Nephron progenitor cell (in vitro differentiated cells): ENCODE measurements at regions not wholly inside any gene's neighbourhood (a gene's known extent, or its start where the extent isn't known, plus 50 kb on each side); places are given as distances from the start of the nearest gene placed in this dataset.

ENCODE experiments used
- DNase-seq: peaks from one replicate; pipeline ENCODE4 v3.0.0; 2021
- H3K27ac Mint-ChIP-seq: 2 replicates; pipeline ENCODE4 v1.8.0; 2021; ENCODE audit warnings: mild to moderate bottlenecking, moderate library complexity, mixed read lengths
- H3K27me3 Mint-ChIP-seq: 2 replicates; pipeline ENCODE4 v1.8.0; 2021; ENCODE audit warnings: mild to moderate bottlenecking, low read depth, mixed read lengths; ENCODE audit not compliant: poor library complexity
- H3K36me3 Mint-ChIP-seq: 2 replicates; pipeline ENCODE4 v1.8.0; 2021; ENCODE audit warnings: low read depth, mixed read lengths
- H3K4me1 Mint-ChIP-seq: 2 replicates; pipeline ENCODE4 v1.8.0; 2021; ENCODE audit warnings: mixed read lengths
- H3K4me3 Mint-ChIP-seq: 2 replicates; pipeline ENCODE4 v1.8.0; 2021; ENCODE audit warnings: mild to moderate bottlenecking, moderate library complexity, mixed read lengths
- H3K9me3 Mint-ChIP-seq: 2 replicates; pipeline ENCODE4 v1.8.0; 2021; ENCODE audit warnings: mild to moderate bottlenecking, moderate library complexity, mixed read lengths
- CTCF ChIP-seq: fragments of 200-600 bp; sonication (generic); IDR thresholded peaks from 2 replicates; pipeline ENCODE4 v1.5.0; 2021; ENCODE audit warnings: antibody characterized with exemption

- Mint-ChIP-seq H3K4me3 (no peak overlapping the region), H3K27me3 (peaks cover 13% of the 10 kb centered on the region), H3K9me3 (no peaks in the 10 kb centered on the region), H3K4me1 (peaks cover 10% of the 10 kb centered on the region), H3K36me3 (no peaks in the 10 kb centered on the region), H3K27ac (no peak overlapping the region)
- no peak for DNase-seq
- no peak for TF ChIP-seq CTCF
Observed at GRCh38 chr1:213914392-213914791, 73.4 kb upstream of the PROX1 start.

- Mint-ChIP-seq H3K9me3 (no peaks in the 10 kb centered on the region), H3K4me1 (no peaks in the 10 kb centered on the region), H3K27me3 (peaks cover 4% of the 10 kb centered on the region), H3K36me3 (no peaks in the 10 kb centered on the region), H3K27ac (no peak overlapping the region), H3K4me3 (no peak overlapping the region)
- TF ChIP-seq CTCF = no peak
- DNase-seq = no peak
Observed at GRCh38 chr1:213921311-213921710, 66.5 kb upstream of the PROX1 start.

- peaks cover 4% of the 10 kb centered on the region for H3K27me3 Mint-ChIP-seq
- TF ChIP-seq CTCF = no peak
- no peak for DNase-seq
- H3K27ac Mint-ChIP-seq = no peak overlapping the region
- H3K4me1 Mint-ChIP-seq = no peaks in the 10 kb centered on the region
- no peak overlapping the region for H3K4me3 Mint-ChIP-seq
- no peaks in the 10 kb centered on the region for H3K9me3 Mint-ChIP-seq
- no peaks in the 10 kb centered on the region for H3K36me3 Mint-ChIP-seq
Observed at GRCh38 chr1:213921712-213922111, 66.1 kb upstream of the PROX1 start.

GRCh38 chr1:213925531-213926182 lies 62.1 kb upstream of the PROX1 start:
- H3K4me1 Mint-ChIP-seq = peaks cover 13% of the 10 kb centered on the region
- no peak overlapping the region for H3K27ac Mint-ChIP-seq
- H3K36me3 Mint-ChIP-seq = no peaks in the 10 kb centered on the region
- DNase-seq = no peak
- H3K4me3 Mint-ChIP-seq = no peak overlapping the region
- no peaks in the 10 kb centered on the region for H3K9me3 Mint-ChIP-seq
- no peak for TF ChIP-seq CTCF
- no peaks in the 10 kb centered on the region for H3K27me3 Mint-ChIP-seq

- Mint-ChIP-seq H3K9me3 (no peaks in the 10 kb centered on the region), H3K4me3 (no peak overlapping the region), H3K4me1 (peaks cover 21% of the 10 kb centered on the region), H3K36me3 (no peaks in the 10 kb centered on the region), H3K27ac (no peak overlapping the region), H3K27me3 (no peaks in the 10 kb centered on the region)
- no peak for TF ChIP-seq CTCF
- DNase-seq = no peak
Observed at GRCh38 chr1:213927846-213928245, 59.9 kb upstream of the PROX1 start.

GRCh38 chr1:213929398-213929797 lies 58.4 kb upstream of the PROX1 start:
- TF ChIP-seq CTCF = no peak
- H3K27ac Mint-ChIP-seq = no peak overlapping the region
- H3K9me3 Mint-ChIP-seq = no peaks in the 10 kb centered on the region

More at GRCh38 chr1:213929398-213929797, 58.4 kb upstream of the PROX1 start:
- Mint-ChIP-seq H3K27me3 (peaks cover 3% of the 10 kb centered on the region), H3K36me3 (no peaks in the 10 kb centered on the region), H3K4me1 (peaks cover 21% of the 10 kb centered on the region), H3K4me3 (no peak overlapping the region)
- no peak for DNase-seq
